ENCODE measurements at regions not wholly inside any gene's neighbourhood (a gene's known extent, or its start where the extent isn't known, plus 50 kb on each side); places are given as distances from the start of the nearest gene placed in this dataset.
A peak's percentile ranks its signal among the peaks of the same experiment; 100 is the strongest.
"Not testable (repeated sequence)": the region's sequence is repeated elsewhere in the genome, so short reads cannot be mapped to it uniquely, and the experiment has no call there.

DNA sequence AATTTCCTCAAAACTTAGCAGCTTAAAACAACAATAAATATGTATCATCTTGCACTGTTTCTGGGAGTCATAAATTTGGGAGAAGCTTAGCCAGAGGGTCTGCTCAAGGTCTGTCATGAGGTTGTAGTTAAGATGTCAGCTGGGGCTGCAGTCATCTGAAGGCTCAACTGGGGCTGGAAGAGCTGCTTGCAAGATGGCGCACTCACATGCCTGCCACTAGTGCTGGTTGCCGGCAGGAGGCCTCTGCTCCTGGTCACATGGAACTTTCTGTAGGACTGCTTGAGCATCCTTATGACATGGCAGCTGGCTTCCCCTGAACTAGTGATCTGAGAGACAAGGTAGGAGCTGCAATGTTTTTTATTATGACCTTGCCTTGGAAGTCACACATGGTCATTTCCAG is 215.5 kb upstream of the HAAO start:
- Histone ChIP-seq H3K27me3 (ENCODE audit: control insufficient read depth, insufficient read depth, low read length) (no peaks in the 10 kb centered on the region), H3K36me3 (ENCODE audit: control insufficient read depth, insufficient read depth, low read length) (no peaks in the 10 kb centered on the region), H3K4me3 (ENCODE audit: low read depth, low read length) (no peak overlapping the region)
- DNase-seq (ENCODE audit: low read depth), result no peak
- TF ChIP-seq, protein P1, sequence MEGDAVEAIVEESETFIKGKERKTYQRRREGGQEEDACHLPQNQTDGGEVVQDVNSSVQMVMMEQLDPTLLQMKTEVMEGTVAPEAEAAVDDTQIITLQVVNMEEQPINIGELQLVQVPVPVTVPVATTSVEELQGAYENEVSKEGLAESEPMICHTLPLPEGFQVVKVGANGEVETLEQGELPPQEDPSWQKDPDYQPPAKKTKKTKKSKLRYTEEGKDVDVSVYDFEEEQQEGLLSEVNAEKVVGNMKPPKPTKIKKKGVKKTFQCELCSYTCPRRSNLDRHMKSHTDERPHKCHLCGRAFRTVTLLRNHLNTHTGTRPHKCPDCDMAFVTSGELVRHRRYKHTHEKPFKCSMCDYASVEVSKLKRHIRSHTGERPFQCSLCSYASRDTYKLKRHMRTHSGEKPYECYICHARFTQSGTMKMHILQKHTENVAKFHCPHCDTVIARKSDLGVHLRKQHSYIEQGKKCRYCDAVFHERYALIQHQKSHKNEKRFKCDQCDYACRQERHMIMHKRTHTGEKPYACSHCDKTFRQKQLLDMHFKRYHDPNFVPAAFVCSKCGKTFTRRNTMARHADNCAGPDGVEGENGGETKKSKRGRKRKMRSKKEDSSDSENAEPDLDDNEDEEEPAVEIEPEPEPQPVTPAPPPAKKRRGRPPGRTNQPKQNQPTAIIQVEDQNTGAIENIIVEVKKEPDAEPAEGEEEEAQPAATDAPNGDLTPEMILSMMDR (IDR thresholded peaks at IDR 0.05; ENCODE audit: insufficient read depth, low read length, poor library complexity, severe bottlenecking), result no peak

DNA sequence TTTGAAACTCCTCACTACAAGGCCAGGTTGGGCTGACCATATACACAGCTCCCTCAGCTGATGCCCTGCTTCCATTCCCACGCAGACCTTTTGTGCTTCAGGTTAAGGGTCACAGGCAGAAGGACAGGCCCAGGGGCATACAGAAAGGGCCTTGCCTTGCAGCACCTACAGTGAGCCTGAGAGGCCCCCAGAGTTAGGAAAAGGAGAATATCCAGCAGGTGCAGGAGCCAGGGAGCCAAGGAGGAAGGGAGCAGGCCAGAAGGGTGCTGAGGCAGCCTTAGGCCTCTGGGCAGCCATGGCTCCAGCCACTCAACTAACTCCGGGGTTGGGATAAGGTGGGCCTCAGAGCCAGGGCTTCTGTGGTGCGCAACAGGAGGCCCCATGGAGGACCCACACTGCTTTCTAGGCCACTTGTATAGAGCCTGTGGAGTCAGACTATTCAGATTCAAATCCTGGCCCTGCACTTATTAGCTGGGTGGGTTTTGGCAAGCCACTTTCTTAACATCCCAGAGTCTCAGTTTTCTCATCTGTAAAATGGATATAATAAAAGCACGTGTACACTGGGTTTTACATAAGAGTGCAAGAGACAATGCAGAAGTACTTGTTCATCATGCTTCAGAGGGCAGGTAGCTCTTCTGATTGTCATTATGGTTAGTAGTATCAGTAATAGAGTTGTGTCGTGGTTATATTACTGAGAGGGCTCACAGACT is 214.6 kb upstream of the HAAO start:
- H3K4me3 ChIP-seq (ENCODE audit: low read depth, low read length), result no peak overlapping the region
- DNase-seq (ENCODE audit: low read depth), result no peak
- no peaks in the 10 kb centered on the region for H3K36me3 ChIP-seq (ENCODE audit: control insufficient read depth, insufficient read depth, low read length)
- no peaks in the 10 kb centered on the region for H3K27me3 ChIP-seq (ENCODE audit: control insufficient read depth, insufficient read depth, low read length)
- TF ChIP-seq, protein P1 (IDR thresholded peaks at IDR 0.05; ENCODE audit: insufficient read depth, low read length, poor library complexity, severe bottlenecking), result no peak

DNA sequence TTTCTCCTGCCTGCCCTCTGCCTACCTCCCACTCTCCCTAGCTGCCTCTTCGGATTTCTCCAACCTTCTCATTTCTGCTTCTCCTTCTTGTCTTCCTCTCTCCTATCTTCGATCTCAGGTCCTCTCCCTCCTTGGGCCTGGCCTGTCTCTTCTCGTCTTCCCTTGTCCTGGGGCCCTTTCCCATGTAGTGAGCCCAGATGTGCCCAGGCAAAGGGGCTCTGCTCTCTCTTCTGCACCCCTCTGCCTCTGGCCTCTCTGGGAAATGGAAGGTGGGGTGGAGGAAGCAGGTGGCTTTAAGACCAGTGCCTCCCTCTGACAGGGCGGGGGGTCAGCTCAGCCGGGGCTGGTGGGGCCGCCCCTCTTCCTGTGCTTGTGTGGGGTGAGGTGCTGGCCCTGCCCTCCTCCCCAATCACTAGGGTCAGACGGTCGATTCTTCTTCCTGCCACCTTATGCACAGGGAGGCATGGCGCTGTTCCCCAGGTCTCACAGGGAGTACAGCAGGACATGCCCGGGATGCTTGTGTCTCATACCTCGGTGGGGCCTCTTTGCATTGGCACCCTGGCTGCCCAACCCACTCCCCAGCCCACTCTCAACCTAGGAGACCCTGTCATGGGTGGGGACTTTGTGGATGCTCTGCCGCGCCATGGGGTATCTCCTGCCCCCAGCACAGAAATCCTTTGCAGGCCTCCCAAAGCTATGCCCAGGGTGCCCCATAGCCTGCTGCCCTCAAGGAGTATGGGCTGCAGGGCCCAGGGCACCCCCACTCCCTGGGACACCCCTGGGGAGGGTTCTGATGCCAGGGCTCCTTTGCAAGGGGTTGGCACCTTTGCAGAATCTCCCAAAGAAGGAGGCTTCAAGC is 213.8 kb upstream of the HAAO start:
- Histone ChIP-seq H3K27me3 (ENCODE audit: control insufficient read depth, insufficient read depth, low read length) (no peaks in the 10 kb centered on the region), H3K36me3 (ENCODE audit: control insufficient read depth, insufficient read depth, low read length) (no peaks in the 10 kb centered on the region), H3K4me3 (ENCODE audit: low read depth, low read length) (no peak overlapping the region)
- DNase-seq (ENCODE audit: low read depth), result no peak
- TF ChIP-seq, protein P1 (IDR thresholded peaks at IDR 0.05; ENCODE audit: insufficient read depth, low read length, poor library complexity, severe bottlenecking), result no peak

DNA sequence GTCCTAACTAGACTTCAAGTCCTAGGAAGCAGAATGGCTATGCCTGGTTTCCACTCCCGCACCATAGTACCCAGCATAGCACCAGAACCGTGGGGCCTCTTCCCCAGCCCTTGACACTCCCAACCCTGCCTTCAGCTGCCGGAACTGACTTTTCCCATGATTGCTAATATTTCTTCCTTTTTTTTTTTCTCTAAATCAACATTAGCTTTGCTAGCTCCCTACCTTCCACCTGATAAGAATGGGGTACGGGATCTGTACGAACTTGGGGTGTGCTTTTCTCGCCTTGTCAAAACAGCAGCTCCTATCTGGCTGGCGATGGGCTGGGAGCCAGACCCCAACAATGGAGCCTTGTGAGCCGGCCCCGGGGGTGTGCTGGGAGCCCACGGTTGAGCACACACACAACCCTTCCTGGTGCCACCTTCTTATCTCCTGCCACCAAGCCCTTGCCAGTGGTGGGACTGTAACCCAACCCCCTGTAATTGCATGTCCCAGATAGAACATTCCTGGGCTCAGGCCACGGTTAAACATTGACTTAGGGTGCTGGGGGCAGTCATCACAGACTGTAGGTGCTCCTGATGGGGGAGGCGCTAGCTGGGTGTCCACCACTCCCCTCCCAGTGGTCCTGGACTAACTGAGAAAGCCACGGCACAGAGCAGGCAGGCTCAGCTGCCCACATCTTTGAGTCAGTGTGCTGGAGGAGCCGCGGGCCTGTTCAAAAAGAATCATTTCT is 213.0 kb upstream of the HAAO start:
- DNase-seq (ENCODE audit: low read depth), result peak; percentile 48
- TF ChIP-seq, protein P1 (IDR thresholded peaks at IDR 0.05; ENCODE audit: insufficient read depth, low read length, poor library complexity, severe bottlenecking), result no peak
- Histone ChIP-seq H3K36me3 (ENCODE audit: control insufficient read depth, insufficient read depth, low read length) (no peaks in the 10 kb centered on the region), H3K4me3 (ENCODE audit: low read depth, low read length) (no peak overlapping the region), H3K27me3 (ENCODE audit: control insufficient read depth, insufficient read depth, low read length) (no peaks in the 10 kb centered on the region)

DNA sequence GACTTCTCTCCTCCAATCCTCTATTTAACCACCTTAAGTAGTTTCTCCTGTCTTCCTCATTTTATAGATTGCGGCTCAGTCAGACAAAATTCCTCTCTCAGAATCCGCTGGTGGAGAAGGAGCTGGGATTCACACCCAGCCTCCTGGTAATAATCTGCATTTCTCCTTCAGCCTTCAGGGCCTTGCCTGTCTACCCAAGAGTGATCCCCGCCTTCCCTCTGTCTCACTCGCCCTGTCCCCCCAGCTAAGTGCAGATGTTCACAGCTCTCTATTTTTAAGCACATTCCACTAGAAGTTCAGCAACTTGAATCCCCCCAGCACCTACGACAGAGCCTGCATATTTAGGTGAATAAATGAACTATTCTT is 212.5 kb upstream of the HAAO start:
- TF ChIP-seq, protein P1 (IDR thresholded peaks at IDR 0.05; ENCODE audit: insufficient read depth, low read length, poor library complexity, severe bottlenecking), result no peak
- Histone ChIP-seq H3K4me3 (ENCODE audit: low read depth, low read length) (no peak overlapping the region), H3K27me3 (ENCODE audit: control insufficient read depth, insufficient read depth, low read length) (no peaks in the 10 kb centered on the region), H3K36me3 (ENCODE audit: control insufficient read depth, insufficient read depth, low read length) (no peaks in the 10 kb centered on the region)
- DNase-seq (ENCODE audit: low read depth), result no peak

DNA sequence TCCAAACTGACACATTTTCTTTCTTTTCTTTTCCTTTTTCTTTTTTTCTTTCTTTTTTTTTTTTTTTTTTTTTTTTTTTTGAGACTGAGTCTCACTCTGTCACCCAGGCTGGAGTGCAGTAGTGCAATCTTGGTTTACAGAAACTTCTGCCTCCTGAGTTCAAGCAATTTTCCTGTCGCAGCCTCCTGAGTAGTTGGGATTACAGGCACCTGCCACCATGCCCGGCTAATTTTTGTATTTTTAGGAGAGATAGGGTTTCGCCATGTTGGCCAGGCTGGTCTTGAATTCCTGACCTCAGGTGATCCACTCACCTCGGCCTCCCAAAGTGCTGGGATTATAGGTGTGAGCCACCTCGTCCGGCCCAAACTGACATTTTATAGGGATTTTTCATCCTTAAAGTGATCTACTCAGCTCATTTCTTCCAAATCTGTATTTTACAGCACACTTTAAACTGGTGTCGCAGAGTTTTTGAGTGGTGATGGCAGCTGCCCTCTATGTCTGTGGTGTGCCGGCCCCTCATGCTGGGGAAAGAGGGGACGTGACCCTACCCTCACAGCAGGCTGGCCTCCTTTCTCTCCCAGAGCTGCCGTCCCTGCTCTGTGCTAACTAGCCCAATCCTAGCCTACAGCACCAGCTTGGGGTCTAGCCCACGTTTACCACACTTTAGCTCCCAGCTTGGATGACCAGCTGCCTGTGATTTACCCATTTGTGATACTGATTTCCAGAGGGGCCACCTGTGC is 211.9 kb upstream of the HAAO start:
- not testable (repeated sequence) for DNase-seq (ENCODE audit: low read depth); H3K4me3 ChIP-seq (ENCODE audit: low read depth, low read length); H3K27me3 ChIP-seq (ENCODE audit: control insufficient read depth, insufficient read depth, low read length); H3K36me3 ChIP-seq (ENCODE audit: control insufficient read depth, insufficient read depth, low read length)
